Left ventricle myocardium superior (tissue), 1 donor: ENCODE measurements at regions not wholly inside any gene's neighbourhood (a gene's known extent, or its start where the extent isn't known, plus 50 kb on each side); places are given as distances from the start of the nearest gene placed in this dataset.
A peak's percentile ranks its signal among the peaks of the same experiment; 100 is the strongest.
"Not testable (repeated sequence)": the region's sequence is repeated elsewhere in the genome, so short reads cannot be mapped to it uniquely, and the experiment has no call there.

Experiments
- ATAC-seq: fragments of 200-7000 bp; cut with Tn5 transposase; one replicate; pipeline ENCODE4 v1.9.1; 2020; ENCODE audit warnings: mild to moderate bottlenecking, moderate library complexity
- DNase-seq: peaks from one replicate; pipeline ENCODE4 v3.0.0-alpha.2; 2020
- intact Hi-C: fragments of 100-400 bp; cut with micrococcal nuclease; formaldehyde crosslinking; loops from one replicate; pipeline ENCODE4 v1.11.0; 2022
- donor health status: DM: no; HTN: yes; CAD: no; lungs with severe emphysema.

DNA sequence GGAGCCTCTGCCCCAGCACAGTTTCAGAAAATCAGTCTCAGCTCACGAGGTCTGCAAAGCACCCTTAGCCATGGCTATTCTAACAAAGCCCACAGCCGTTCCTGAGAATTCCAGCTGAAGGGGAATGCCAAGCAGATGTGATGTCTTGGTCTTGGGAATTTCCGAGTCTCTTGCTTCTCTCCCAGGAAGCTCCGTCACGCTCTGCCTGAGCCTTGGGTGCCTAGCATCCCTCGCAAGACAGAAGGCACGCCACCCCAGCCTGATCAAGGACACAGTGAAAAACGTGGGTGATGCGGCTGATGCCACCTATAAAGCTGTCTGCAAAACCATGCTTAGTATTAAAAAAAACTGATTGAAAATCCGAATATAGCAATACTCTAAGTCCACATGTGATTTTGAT, 254.6 kb downstream of the SH3BP4 start:
- no peak for DNase-seq
- intact Hi-C loops = no loop called here

DNA sequence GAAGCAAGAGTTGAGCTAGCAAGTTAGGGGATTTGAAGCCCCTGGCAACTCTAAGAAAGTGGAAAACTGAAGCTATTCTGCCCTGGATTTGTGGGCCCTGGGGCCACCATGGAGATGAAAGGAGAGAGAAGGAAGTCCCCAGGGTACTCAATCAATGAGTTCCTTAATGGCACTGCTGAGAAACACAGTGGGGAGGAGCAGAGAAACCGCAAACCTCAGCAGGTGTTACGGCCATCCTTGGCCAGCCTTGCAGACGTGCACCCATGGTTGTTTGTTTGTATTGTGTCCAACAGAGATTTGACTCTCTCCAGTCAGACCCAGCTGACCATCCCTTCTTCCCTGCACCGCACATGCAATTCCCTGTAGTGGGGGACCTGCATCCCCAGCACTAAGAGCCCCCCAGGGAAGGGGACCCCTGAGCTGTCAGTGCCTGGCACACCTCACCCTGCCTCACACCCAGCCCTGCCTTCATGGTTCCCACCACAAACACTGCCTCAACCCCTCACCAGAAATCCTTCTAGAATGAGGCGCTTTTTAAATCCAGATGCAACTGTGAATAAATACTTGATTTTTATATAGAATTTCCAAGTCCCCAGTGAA, 255.3 kb downstream of the SH3BP4 start:
- intact Hi-C loops = no loop called here
- ATAC-seq (no peak), DNase-seq (no peak)

More for the DNA sequence above, 254.6 kb downstream of the SH3BP4 start:
- ATAC-seq = no peak

DNA sequence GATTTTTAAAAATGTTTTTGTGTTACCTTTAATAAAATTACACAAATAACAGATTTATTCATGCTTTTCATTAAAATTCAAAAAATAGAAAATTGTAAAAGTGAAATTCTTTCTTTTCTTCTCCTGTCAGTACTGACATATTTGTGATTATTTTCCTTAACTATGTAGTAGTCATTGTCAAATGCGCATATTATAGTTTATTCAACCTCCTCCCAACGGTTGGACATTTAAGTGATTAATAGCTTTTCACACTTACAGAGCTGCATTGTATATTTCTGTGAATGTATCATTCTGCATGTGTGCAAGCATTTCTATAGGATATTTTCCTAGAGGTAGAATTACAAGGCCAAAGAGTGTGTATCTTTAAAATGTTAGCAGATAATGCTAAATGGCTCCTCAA, 259.2 kb downstream of the SH3BP4 start:
- intact Hi-C loops = no loop called here

DNA sequence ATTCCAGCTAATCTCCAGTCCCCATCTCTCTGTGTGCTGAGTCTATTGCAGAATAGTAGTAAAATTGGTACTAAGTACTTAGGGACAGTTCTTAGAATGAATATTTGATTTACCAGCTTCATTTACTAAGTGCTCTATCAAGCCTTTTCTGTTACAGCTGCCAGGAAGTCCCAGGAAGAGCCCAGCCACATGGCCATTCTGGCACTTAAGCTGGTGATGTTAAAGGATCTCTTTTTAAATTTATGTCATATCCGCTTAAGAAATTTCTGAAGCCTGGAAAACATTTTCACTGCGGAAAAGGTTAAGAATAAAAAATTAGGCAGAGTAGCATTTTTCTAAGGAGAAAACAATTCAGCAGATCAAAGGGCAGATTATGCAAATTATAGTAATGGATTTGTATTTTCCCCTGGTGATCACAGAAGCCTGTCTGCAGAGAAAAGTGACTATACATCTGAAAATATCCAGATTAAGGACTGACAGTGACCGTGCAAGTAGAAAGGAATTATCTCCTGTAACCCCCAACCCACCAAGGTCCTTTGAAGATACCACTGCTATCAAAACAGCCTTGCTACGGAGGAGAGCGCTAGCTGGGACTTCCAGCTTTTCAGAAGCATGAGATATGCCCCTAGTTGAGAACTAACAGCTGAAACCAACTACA, 260.8 kb downstream of the SH3BP4 start:
- intact Hi-C loops = no loop called here
- DNase-seq (no peak), ATAC-seq (no peak)

More for the DNA sequence above, 259.2 kb downstream of the SH3BP4 start:
- ATAC-seq = no peak
- DNase-seq = no peak

DNA sequence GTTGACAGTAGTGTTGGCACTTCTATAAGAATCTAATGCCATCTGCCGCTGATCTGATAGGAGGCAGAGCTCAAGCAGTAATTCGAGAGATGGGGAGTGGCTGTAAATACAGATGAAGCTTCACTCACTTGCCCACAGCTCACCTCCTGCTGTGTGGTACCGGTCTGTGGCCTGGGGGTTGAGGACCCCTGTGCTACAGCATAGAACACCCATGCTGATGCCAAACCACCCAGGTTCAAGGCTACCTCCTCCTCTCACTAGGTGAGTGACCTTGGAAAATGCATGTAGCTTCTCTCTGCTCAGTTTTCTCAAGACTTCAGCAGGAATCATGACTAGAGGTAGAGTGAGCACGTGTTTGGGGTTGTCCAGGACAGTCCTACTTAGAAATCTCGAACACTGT, 263.4 kb downstream of the SH3BP4 start:
- intact Hi-C loops = no loop called here
- DNase-seq = no peak
- no peak for ATAC-seq

DNA sequence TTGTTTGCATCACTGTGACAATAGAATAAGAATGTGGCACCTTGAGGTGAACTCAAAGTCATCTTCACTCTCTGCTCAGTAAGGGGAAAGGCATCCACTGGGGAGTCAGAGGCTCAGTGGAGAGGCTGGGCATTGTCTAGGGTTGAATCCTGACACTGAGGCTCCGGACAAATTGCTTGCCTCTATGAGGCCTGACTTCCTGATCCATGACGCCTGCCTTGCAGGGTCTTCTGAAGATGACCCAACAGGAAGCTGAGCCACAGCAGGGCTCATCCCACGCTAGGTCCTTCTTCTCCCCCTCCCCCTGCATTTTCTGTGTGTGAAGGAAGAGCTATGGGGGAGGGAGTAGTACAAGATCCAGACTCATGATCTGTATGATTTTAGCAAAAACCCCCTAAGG, 265.1 kb downstream of the SH3BP4 start:
- intact Hi-C loops = no loop called here
- DNase-seq = no peak
- ATAC-seq = no peak

DNA sequence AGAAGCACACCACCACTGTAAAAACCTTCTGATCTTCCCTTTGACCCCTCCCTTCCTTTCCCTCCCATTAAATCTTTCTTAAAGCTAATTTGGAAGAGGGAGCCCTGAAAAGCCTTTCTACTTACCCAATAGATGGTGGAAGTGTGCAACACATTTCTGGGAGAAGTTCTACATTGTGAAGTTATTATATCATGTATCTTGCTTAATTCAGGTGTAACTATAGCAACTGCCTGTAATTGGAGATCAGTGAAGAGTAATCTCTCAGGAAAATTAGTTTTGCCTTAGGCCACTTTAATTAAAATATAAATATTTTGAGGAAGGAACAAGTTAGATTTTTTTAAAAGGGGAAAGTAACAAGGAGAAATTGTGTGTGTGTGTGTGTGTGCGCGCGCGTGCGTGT, 266.0 kb downstream of the SH3BP4 start:
- DNase-seq (no peak), ATAC-seq (no peak)
- intact Hi-C loops = no loop called here

DNA sequence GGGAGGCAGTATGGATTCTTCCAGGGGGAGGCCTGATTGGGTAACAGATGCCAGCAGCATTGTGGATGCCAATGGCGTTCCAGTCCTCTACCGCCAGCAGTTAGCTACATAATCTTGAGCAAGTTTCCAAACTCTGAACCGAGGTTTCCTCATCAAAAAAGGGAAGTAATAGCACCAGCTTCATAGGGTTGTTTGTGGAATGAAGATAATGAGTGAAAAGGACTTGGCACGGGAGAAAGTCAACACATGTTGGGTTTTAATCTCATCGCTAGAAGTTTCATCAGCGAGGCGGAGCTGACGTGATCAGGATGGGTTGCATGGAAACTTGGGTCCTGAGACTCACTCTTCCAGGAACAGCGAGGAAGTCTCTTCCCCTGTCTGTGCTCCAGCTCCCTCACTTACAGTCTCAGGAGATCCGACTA, 266.7 kb downstream of the SH3BP4 start:
- intact Hi-C loops = no loop called here
- peak; percentile 87 for ATAC-seq
- DNase-seq = no peak

DNA sequence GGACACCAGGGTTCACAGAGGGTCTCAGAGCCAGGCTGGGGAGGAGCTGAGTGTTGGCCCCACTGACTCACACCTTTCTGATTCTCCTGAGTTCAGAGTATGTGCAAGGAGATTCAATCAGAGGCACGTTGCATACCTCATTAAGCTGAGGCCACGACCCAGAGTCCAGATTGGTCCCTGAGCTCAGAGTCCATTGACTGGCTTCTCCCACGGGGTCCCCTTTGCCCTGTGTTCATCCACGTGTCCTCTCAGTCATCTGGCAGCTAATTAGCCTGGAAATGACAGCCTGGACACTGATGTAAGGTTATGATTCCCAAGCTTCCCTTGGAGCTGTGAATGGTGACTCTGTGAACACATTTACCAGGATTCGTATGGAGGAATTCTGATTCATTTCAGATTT, 267.2 kb downstream of the SH3BP4 start:
- no peak for ATAC-seq
- DNase-seq = no peak
- intact Hi-C loops = no loop called here

DNA sequence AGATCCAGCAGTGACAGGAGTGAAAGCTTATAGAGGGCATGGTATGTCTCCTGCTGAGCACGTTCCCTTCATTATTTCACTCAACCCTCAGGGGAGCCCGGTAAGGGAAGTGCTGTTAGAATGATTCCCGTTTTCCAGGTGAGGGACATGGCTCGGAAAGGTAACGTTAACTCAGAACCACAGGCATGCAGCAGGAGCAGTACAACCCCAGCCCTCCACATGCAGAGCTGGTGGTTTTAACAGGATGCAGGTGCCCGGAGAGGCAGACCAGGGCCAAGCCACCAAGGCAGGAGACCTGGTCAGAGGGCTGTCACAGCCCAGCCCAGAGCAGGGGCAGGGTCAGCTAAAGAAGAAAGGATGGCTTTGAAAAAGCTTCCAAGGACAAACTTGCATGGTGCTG, 268.5 kb downstream of the SH3BP4 start:
- no peak for ATAC-seq
- intact Hi-C loops = no loop called here
- DNase-seq = no peak

DNA sequence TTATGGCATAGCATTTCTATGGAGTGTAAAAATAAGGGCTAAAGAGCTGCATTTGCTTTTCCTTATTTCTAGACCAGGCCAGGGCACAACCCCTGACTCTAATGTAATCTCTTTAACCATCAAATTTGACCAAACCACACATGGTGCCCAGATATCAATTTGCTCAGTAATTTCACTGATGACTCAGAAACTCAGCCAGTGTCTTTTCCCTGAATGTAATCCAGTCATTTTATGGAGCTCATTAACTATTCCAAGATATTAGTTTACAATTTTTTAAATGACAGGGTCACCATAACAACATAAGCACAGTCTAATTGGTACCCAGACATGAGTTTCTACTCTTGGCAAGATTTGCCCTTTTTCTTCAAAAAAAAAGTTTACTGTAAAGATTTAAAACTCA, 270.8 kb upstream of the AGAP1 start:
- ATAC-seq = no peak
- DNase-seq = no peak
- intact Hi-C loops = no loop called here

DNA sequence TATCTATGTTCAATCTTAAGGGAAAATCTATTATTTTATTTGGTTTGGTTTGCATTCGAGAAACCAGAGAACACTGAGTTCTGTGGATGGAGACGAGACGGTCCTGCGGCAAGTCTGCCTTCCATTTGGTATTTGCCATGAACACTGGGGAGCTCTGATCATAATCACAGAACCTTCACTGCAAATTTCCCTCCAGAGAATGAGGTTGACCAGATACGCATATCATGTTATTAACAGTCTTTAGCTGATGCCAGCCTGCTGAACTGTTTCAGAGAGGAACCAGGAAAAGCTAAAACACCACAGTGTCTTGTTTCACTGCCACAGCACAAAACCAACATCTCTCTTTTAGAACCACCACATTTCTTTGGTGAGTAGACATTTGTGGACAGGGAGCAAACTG, 269.4 kb upstream of the AGAP1 start:
- ATAC-seq (no peak), DNase-seq (no peak)
- intact Hi-C loops = no loop called here

DNA sequence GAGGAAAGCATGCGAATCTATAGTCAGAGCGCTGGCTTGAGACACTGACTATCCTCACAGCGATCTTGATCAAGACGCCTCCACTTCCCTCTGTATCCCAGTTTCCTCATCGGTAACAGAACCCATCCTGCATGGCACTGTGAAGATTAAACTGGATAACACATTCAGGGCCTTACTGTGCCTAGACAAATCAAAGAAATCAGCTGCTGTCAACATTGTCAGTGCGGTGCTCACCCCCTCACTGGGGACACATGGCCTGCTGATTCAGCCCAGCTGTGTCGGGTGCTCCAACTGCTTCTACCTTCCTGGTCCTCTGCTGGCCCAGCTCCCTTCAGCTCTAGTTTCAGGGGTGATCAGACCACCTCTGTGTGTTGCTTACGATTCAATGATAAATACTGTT, 268.6 kb upstream of the AGAP1 start:
- ATAC-seq (no peak), DNase-seq (no peak)
- intact Hi-C loops = no loop called here

DNA sequence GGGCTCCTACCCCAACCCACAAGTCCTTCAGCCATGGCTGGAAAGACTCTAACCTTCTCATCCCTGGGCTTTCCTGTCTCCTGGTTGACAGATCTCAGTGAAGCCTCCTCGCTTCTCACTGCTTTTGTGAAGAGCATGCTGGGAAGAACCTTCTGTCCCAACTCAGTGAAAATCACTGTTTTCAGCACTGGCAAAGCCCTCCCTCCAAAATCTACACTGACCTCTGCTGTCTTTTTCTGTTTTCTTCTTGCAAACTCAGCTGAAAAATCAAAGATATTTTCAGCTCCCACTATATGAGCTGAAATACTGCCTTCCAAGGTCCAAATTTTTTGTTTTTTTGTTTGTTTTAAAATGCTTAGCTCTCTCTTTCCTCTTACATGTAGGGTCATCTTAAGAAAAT, 266.3 kb upstream of the AGAP1 start:
- ATAC-seq = no peak
- intact Hi-C loops = no loop called here
- DNase-seq = no peak

DNA sequence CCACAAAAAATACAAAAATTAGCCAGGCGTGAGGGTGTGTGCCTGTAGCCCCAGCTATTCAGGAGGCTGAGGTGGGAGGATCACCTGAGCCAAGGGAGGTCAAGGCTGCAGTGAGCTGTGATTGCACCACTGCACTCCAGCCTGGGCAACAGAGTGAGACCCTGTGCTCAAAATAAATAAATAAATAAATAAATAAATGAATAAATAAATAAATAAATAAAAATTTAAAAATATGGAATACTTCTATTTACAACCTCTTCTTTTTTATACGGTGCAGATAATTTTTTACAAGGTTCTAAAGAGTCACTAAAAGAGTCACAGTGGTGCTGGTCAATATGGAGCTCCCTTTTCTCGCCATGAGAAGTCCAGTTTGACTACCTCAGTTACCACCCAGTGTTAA, 265.4 kb upstream of the AGAP1 start:
- intact Hi-C loops, ATAC-seq: not testable (repeated sequence)

DNA sequence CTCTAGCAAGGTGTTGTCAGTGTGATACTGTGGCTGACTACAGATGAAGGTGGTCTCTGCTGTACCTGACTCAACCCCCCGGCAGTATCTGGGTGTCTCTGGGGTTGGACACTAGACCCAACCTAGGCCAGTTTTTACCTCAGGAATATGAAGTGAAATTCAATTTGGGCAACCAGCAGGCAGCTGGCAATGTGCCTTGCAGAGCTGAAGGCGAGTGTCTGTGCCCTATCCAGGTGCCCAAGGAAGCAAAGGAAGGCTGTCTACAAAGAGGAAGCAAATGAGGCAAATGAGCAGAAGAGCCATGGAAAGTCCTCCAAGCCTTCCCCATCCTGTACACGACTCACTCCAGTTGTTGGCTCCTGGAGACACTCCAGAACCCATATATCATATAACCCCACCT, 264.6 kb upstream of the AGAP1 start:
- DNase-seq = no peak
- intact Hi-C loops = no loop called here
- no peak for ATAC-seq

More for the DNA sequence above, 265.4 kb upstream of the AGAP1 start:
- not testable (repeated sequence) for DNase-seq

DNA sequence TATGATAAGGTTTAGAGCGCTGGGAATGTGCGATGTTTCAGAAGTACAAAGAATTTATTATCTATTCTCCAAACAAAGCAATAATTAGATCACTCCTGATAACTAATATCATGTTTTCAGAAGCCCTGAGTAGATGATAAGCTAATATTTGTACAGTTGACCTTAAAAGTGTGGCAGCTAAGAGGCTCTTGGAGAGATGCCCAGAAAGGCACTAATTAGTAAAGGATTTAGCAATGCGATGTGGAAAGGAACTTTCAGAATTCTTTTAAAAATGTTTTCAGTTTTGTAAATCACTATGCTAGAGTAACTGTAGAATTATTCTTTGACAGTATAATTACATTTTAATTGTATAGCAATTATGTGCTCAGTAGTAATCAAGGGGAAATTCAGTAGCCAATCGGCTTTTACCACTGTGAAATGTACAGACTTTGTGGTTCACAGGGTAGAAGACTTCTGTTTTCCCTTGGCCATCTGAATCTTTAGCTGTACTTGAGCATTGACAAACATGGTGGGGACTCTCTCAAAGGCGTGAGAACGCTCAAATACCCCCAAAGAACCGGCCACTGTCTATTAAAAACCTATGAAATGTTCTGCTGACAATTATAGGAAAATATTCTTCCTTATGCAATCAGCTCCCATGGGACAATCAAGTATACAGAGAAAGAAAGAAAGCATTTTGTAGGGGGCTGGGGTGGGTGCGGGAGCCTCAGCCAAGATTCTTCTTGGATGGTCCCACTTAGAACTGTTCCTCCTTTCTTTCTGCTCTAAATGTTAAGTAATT, 262.8 kb upstream of the AGAP1 start:
- intact Hi-C loops = no loop called here
- DNase-seq = peak; percentile 34
- ATAC-seq = peak; percentile 74

DNA sequence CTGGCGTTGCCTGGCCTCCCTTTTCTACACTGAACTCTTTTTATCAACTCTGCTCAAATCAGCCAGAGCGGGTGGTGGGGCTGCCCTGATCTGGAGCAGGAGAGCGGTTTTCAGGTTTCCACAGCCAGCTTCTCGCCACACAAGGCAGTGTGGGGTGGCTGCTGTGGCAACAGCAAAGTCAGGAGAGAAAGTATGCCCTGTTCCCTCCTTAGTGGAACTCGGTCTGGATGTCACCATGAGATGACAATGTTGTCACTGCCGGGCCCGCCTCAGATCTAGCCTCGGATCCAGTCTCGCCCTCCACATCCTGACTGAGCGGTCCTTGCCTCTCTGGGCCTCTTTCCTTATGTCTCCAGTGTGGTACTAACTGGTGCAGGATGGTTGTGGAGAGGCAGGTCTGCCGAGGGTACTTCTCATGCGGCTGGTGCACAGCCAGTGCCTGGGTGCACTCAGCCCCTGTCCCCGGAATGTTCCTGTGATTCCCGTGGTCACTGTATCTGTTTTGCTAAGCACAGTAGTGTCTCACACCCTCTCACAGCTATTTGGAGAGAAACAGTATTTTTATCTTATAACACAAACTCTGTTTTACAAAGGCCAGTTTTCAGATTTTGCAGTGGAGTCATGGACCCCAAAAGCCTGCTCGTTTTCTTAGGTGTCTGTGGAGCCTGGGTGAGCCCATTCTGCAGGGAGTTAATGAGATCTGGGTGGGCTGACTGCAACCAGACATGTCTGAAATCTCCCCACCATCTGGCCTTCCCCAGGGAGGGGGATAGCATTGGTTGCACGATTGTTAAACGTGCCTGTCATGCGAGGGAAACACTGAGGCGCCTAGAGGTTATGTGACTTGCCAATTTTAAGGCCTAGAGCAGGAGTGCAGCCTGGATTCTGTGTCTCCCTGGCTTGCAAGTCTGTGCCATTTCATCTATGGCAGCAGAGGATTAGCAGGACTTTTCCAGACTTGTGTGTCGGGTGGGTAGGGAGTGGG, 261.1 kb upstream of the AGAP1 start:
- DNase-seq (no peak), ATAC-seq (no peak)
- intact Hi-C loops = no loop called here

DNA sequence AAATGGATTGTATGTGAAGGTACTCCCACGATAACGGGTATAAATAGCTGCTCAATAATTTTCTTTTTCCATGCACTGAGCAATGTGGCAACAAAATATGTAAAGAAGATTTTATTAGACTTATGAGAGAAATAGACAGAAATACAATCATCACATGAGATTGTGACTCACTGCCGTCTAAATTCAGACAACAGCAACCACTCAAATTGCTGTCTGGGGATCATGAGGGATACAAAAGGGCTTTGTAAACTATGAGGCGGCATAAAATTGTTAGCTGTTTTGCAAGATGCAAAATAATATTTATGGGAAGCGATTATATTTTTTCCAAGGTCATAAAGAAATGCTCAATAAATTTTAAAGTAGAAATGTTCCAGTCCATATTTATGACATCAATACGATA, 259.1 kb upstream of the AGAP1 start:
- intact Hi-C loops = no loop called here
- DNase-seq (no peak), ATAC-seq (no peak)
